ENCODE measurements at regions not wholly inside any gene's neighbourhood (a gene's known extent, or its start where the extent isn't known, plus 50 kb on each side); places are given as distances from the start of the nearest gene placed in this dataset.

DNA sequence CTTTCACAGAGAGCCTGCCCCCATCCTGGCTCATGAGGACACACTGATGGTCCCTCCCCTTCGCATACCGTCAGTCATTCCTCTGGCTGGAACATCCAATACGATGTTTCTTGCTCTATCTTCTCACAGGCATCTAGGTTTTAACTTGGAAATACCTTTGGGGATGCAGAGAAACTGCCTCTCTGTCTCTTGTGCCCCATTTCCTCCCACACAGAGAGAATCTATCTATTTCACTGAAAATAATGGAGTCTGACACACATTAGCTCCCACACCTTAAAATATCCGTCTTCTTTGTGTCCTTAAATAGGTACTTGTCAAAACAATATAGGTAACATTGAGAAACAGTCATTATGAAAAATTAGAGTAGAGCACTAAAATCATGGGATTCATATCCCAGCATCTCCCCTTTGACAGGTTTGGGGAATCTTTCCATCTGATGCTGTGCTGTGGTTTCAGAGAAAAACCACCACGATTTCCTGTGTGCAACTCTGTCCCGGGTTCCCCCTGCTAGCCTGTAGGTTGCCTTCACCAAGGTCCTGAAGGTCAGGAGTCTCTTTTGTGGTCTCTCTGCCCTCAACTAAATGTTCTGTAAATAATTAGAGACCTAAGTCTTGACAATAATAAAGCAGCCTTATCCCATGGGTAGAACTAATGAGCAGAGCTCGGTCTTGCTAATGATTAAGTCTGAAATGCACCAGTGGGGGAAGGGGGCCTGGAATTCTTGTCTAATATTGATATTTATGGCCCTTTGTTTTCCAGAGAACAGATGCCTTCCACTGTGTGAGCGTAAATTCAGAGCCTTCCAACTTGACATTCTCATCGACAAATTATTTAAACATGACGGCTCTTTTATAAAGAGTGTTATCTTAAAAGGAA, 371.0 kb downstream of the ICE1 start:
- Histone ChIP-seq H3K4me1 (ENCODE audit: control insufficient read depth, insufficient read depth, low read length) (no peaks in the 10 kb centered on the region), H3K27me3 (ENCODE audit: control insufficient read depth, insufficient read depth, low read length) (no peaks in the 10 kb centered on the region), H3K9me3 (ENCODE audit: control insufficient read depth, insufficient read depth, low read length) (no peaks in the 10 kb centered on the region), H3K36me3 (ENCODE audit: control insufficient read depth, insufficient read depth, low read length) (no peaks in the 10 kb centered on the region), H3K4me3 (ENCODE audit: low read length) (no peak overlapping the region), H3K27ac (ENCODE audit: low read length) (no peak overlapping the region)
- Mint-ChIP-seq H3K4me1 (no peaks in the 10 kb centered on the region), H3K4me3 (no peak overlapping the region), H3K27ac (no peak overlapping the region), H3K9me3 (no peaks in the 10 kb centered on the region), H3K27me3 (ENCODE audit: low read depth in 2 of 2) (no peaks in the 10 kb centered on the region), H3K36me3 (no peaks in the 10 kb centered on the region)
- TF ChIP-seq, protein P1, sequence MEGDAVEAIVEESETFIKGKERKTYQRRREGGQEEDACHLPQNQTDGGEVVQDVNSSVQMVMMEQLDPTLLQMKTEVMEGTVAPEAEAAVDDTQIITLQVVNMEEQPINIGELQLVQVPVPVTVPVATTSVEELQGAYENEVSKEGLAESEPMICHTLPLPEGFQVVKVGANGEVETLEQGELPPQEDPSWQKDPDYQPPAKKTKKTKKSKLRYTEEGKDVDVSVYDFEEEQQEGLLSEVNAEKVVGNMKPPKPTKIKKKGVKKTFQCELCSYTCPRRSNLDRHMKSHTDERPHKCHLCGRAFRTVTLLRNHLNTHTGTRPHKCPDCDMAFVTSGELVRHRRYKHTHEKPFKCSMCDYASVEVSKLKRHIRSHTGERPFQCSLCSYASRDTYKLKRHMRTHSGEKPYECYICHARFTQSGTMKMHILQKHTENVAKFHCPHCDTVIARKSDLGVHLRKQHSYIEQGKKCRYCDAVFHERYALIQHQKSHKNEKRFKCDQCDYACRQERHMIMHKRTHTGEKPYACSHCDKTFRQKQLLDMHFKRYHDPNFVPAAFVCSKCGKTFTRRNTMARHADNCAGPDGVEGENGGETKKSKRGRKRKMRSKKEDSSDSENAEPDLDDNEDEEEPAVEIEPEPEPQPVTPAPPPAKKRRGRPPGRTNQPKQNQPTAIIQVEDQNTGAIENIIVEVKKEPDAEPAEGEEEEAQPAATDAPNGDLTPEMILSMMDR (IDR thresholded peaks at IDR 0.05): no peak
- no peak for DNase-seq
- intact Hi-C loops (cut with micrococcal nuclease): no loop called here
- no peak for ATAC-seq
- 56% methylated on average over 9 of the region's 10 CpGs for WGBS (ENCODE audit: insufficient coverage)

DNA sequence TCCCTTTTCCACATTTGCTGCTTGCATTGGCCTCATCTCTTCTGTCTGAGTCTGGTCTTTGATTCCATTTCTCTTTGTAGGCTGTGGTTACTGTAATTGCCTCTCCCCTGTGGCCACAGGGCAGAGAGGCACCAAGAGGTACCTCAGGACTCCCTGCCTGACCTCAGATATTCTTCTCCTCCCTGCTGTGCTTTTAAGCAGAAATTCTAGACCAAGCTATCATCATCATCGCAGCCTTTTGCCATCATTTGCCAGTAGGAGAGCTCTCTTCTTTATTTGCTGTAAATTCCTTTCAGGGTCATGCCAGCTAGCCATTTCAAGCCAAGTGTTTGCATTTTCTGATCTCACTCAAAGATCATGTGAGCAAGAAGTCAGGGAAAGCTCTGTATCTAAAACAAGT, 369.6 kb downstream of the ICE1 start:
- intact Hi-C loops (cut with micrococcal nuclease): no loop called here
- Histone ChIP-seq H3K27ac (ENCODE audit: low read length) (no peak overlapping the region), H3K9me3 (ENCODE audit: control insufficient read depth, insufficient read depth, low read length) (no peaks in the 10 kb centered on the region), H3K27me3 (ENCODE audit: control insufficient read depth, insufficient read depth, low read length) (no peaks in the 10 kb centered on the region), H3K36me3 (ENCODE audit: control insufficient read depth, insufficient read depth, low read length) (no peaks in the 10 kb centered on the region), H3K4me3 (ENCODE audit: low read length) (no peak overlapping the region), H3K4me1 (ENCODE audit: control insufficient read depth, insufficient read depth, low read length) (no peaks in the 10 kb centered on the region)
- no peaks in the 10 kb centered on the region for H3K36me3 Mint-ChIP-seq
- TF ChIP-seq, protein P1 (IDR thresholded peaks at IDR 0.05): no peak
- H3K27me3 Mint-ChIP-seq (ENCODE audit: low read depth in 2 of 2): no peaks in the 10 kb centered on the region
- no peak overlapping the region for H3K4me3 Mint-ChIP-seq
- H3K27ac Mint-ChIP-seq: no peak overlapping the region
- peaks cover 0 to 5% of the 10 kb centered on the region in 2 donors for H3K9me3 Mint-ChIP-seq
- DNase-seq (no peak), ATAC-seq (no peak)
- H3K4me1 Mint-ChIP-seq: no peaks in the 10 kb centered on the region
- WGBS (ENCODE audit: insufficient coverage): 81% methylated on average over 1 of the region's 1 CpG

DNA sequence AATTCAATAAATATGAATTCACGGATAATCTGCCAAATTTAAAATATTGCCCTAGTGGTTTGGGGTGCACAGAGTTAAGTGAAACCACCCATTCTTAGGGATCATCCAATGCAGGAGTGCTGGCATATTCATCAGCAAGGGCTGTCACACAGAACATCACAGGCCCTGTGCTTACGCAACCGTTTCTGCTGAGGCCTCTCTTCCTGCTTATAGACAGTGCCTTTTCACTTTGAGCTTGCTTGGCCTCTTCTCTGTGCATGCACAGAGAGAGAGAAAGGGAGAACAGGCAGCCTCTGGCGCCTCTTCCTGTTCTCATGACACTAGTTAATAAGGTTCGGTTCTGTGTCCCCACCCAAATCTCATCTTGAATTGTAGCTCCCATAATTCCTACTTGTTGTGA, 366.3 kb downstream of the ICE1 start:
- Mint-ChIP-seq H3K9me3 (peaks cover 0 to 10% of the 10 kb centered on the region in 2 donors), H3K36me3 (peaks cover 6% of the 10 kb centered on the region), H3K27me3 (ENCODE audit: low read depth in 2 of 2) (no peaks in the 10 kb centered on the region), H3K27ac (no peak overlapping the region), H3K4me1 (no peaks in the 10 kb centered on the region), H3K4me3 (no peak overlapping the region)
- H3K27ac ChIP-seq (ENCODE audit: low read length): no peak overlapping the region
- DNase-seq (no peak), ATAC-seq (no peak)
- TF ChIP-seq, protein P1 (IDR thresholded peaks at IDR 0.05): no peak
- H3K36me3 ChIP-seq (ENCODE audit: control insufficient read depth, insufficient read depth, low read length): no peaks in the 10 kb centered on the region
- H3K4me3 ChIP-seq (ENCODE audit: low read length): no peak overlapping the region
- H3K4me1 ChIP-seq (ENCODE audit: control insufficient read depth, insufficient read depth, low read length): no peaks in the 10 kb centered on the region
- intact Hi-C loops (cut with micrococcal nuclease): no loop called here
- 92% methylated on average over 3 of the region's 5 CpGs for WGBS (ENCODE audit: insufficient coverage)
- no peaks in the 10 kb centered on the region for H3K9me3 ChIP-seq (ENCODE audit: control insufficient read depth, insufficient read depth, low read length)
- H3K27me3 ChIP-seq (ENCODE audit: control insufficient read depth, insufficient read depth, low read length): no peaks in the 10 kb centered on the region

DNA sequence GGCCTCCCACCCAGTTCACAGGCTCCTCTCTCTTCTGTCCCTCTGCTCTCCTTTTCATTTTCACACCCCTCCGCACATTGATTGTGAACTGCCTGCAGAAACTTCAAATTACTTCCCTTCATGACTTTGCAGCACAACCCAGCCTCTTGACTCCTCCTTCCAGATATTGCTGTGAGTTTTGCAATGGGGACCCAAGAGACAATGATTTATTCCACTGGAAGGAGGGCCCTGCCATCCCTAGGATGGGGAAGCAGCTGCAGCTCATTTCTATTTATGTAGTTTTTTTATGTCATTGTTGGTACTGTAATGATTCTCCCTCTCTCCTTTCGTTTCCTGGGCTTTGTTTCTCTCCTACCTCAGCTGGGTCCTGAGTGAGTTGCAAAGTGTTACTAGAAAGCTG, 364.9 kb downstream of the ICE1 start:
- H3K27ac ChIP-seq (ENCODE audit: low read length): no peak overlapping the region
- Mint-ChIP-seq H3K27me3 (ENCODE audit: low read depth in 2 of 2) (no peaks in the 10 kb centered on the region), H3K36me3 (peaks cover 6% of the 10 kb centered on the region), H3K4me3 (no peak overlapping the region), H3K9me3 (peaks cover 0 to 10% of the 10 kb centered on the region in 2 donors), H3K27ac (no peak overlapping the region), H3K4me1 (no peaks in the 10 kb centered on the region)
- H3K27me3 ChIP-seq (ENCODE audit: control insufficient read depth, insufficient read depth, low read length): no peaks in the 10 kb centered on the region
- H3K4me3 ChIP-seq (ENCODE audit: low read length): no peak overlapping the region
- no peaks in the 10 kb centered on the region for H3K4me1 ChIP-seq (ENCODE audit: control insufficient read depth, insufficient read depth, low read length)
- DNase-seq (no peak), ATAC-seq (no peak)
- no peaks in the 10 kb centered on the region for H3K9me3 ChIP-seq (ENCODE audit: control insufficient read depth, insufficient read depth, low read length)
- H3K36me3 ChIP-seq (ENCODE audit: control insufficient read depth, insufficient read depth, low read length): no peaks in the 10 kb centered on the region
- TF ChIP-seq, protein P1 (IDR thresholded peaks at IDR 0.05): no peak
- intact Hi-C loops (cut with micrococcal nuclease): no loop called here
- 92% methylated on average over 1 of the region's 2 CpGs for WGBS (ENCODE audit: insufficient coverage)
